ENCODE measurements at regions not wholly inside any gene's neighbourhood (a gene's known extent, or its start where the extent isn't known, plus 50 kb on each side); places are given as distances from the start of the nearest gene placed in this dataset.

DNA sequence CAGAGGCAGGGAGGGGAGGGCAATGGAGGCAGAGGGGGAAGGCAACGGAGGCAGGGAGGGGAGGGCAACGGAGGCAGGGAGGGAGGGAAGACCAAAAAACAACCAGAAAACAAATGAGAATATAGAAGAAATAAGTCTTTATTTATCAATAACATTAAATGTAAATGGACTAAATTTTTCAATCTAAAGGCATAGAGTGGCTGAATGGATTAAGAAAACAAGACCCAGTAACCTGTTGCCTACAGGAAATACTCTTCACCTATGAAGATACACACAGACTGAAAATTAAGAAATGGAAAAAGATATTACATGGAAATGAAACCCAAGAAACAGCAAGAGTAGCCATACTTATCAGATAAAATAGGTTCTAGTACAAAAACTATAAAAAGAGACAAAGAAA lies 536.3 kb downstream of the TBC1D4 start:
- no peak overlapping the region for H3K9ac ChIP-seq (ENCODE audit: insufficient read depth, low read depth, low read length)
- H3K79me2 ChIP-seq (ENCODE audit: insufficient read depth, low read length), result no peaks in the 10 kb centered on the region
- no peak overlapping the region for H3K4me3 ChIP-seq (replicated peaks in 1 of 3; ENCODE audit: insufficient read depth in 1 of 3, low read depth in 2 of 3, low read length in 3 of 3)
- ATAC-seq, result no peak
- no peak for TF ChIP-seq CEBPZ (IDR thresholded peaks at IDR 0.05; ENCODE audit: low read length)
- TF ChIP-seq ZNF782 (CRISPR knock-in tag; IDR thresholded peaks at IDR 0.05; ENCODE audit: borderline replicate concordance), result no peak
- TF ChIP-seq, protein P1, sequence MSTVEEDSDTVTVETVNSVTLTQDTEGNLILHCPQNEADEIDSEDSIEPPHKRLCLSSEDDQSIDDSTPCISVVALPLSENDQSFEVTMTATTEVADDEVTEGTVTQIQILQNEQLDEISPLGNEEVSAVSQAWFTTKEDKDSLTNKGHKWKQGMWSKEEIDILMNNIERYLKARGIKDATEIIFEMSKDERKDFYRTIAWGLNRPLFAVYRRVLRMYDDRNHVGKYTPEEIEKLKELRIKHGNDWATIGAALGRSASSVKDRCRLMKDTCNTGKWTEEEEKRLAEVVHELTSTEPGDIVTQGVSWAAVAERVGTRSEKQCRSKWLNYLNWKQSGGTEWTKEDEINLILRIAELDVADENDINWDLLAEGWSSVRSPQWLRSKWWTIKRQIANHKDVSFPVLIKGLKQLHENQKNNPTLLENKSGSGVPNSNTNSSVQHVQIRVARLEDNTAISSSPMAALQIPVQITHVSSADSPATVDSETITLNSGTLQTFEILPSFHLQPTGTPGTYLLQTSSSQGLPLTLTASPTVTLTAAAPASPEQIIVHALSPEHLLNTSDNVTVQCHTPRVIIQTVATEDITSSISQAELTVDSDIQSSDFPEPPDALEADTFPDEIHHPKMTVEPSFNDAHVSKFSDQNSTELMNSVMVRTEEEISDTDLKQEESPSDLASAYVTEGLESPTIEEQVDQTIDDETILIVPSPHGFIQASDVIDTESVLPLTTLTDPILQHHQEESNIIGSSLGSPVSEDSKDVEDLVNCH (CRISPR knock-in tag; IDR thresholded peaks at IDR 0.05), result no peak
- H4K20me1 ChIP-seq (ENCODE audit: insufficient read depth, low read length), result no peaks in the 10 kb centered on the region
- no peak overlapping the region for H3K27ac ChIP-seq (ENCODE audit: extremely low read length, insufficient read depth, low read length)
- WGBS (ENCODE audit: low lambda C conversion rate), result 8% methylated on average over 2 of the region's 2 CpGs
- POLR2A ChIA-PET, result no interaction called here
- CTCF ChIA-PET (ENCODE audit: low intra/inter-chr PET ratio, low total read pairs), result no interaction called here
- H3K27me3 ChIP-seq (ENCODE audit: control insufficient read depth in 1 of 2, insufficient read depth in 2 of 2, low read length in 2 of 2), result no peaks in the 10 kb centered on the region
- BruUV-seq (replicated peaks), result no TSS peak
- no peaks in the 10 kb centered on the region for H3K4me1 ChIP-seq (ENCODE audit: insufficient read depth, low read length)
- FAIRE-seq, result no peak
- in situ Hi-C loops (cut with HindIII; ENCODE audit: extremely low pct_ligation_motif_present, low pct_unique_long_range_greater_than_20kb) (no loop called here), intact Hi-C loops (cut with micrococcal nuclease; ENCODE audit: unreplicated experiment) (no loop called here)
- no peak overlapping the region for H3K4me2 ChIP-seq (ENCODE audit: low read depth, low read length)
- no peak overlapping the region for H2AFZ ChIP-seq (ENCODE audit: low read length)
- no peak for DNase-seq (ENCODE audit: low spot score)
- no peaks in the 10 kb centered on the region for H3K9me3 ChIP-seq (ENCODE audit: low read length)
- no peaks in the 10 kb centered on the region for H3K36me3 ChIP-seq (replicated peaks in 1 of 2; ENCODE audit: control insufficient read depth in 1 of 2, insufficient read depth in 2 of 2, low read length in 2 of 2)
